ENCODE measurements at regions not wholly inside any gene's neighbourhood (a gene's known extent, or its start where the extent isn't known, plus 50 kb on each side); places are given as distances from the start of the nearest gene placed in this dataset.

- DNase-seq (ENCODE audit: low read depth, low spot score) (no peak), FAIRE-seq (no peak)
- H3K36me3 ChIP-seq (ENCODE audit: control insufficient read depth in 2 of 2, extremely low read depth in 1 of 2, insufficient read depth in 2 of 2, low read length in 2 of 2), result peaks cover 0 to 6% of the 10 kb centered on the region in 2 experiments
Observed at GRCh38 chr11:129270446-129270845, 78.3 kb upstream of the ARHGAP32 start.

GRCh38 chr11:129268371-129268770 lies 76.2 kb upstream of the ARHGAP32 start:
- dilution Hi-C loops (cut with MboI; ENCODE audit: extremely low pct_ligation_motif_present, low sequenced_read_pairs), result no loop called here

More at GRCh38 chr11:129270446-129270845, 78.3 kb upstream of the ARHGAP32 start:
- TF ChIP-seq CTCF (optimal IDR thresholded peaks at IDR 0.05 in 1 of 3, IDR thresholded peaks at IDR 0.05 in 1 of 3, conservative IDR thresholded peaks at IDR 0.05 in 1 of 3; ENCODE audit: extremely low read depth in 1 of 3, insufficient read depth in 2 of 3, low read length in 3 of 3), result no peak
- TF ChIP-seq EZH2 (IDR thresholded peaks at IDR 0.05; ENCODE audit: low read length), result no peak
- no peaks in the 10 kb centered on the region for H3K9me1 ChIP-seq (ENCODE audit: control insufficient read depth, extremely low read depth, insufficient read depth, low read length)
- H3K4me2 ChIP-seq (ENCODE audit: control insufficient read depth, extremely low read depth, insufficient read depth, low read depth, low read length), result no peak overlapping the region
- no peaks in the 10 kb centered on the region for H4K20me1 ChIP-seq (ENCODE audit: control insufficient read depth, extremely low read depth, insufficient read depth, low read length)
- dilution Hi-C loops (cut with MboI; ENCODE audit: extremely low pct_ligation_motif_present, low sequenced_read_pairs), result no loop called here
- H3K9me3 ChIP-seq (ENCODE audit: control insufficient read depth, low read depth, low read length), result no peaks in the 10 kb centered on the region
- no peaks in the 10 kb centered on the region for H3K27me3 ChIP-seq (ENCODE audit: control insufficient read depth, extremely low read depth, insufficient read depth, low read length)
- no peak overlapping the region for H3K27ac ChIP-seq (ENCODE audit: control insufficient read depth, insufficient read depth, low read length)
- H3K9ac ChIP-seq (ENCODE audit: control insufficient read depth, extremely low read depth, insufficient read depth, low read length), result no peak overlapping the region
- H3K4me3 ChIP-seq (ENCODE audit: control insufficient read depth in 2 of 3, extremely low read depth in 1 of 3, insufficient read depth in 2 of 3, low read depth in 1 of 3, low read length in 3 of 3), result no peak overlapping the region
- H3K4me1 ChIP-seq (ENCODE audit: control insufficient read depth, extremely low read depth, insufficient read depth, low read length), result no peaks in the 10 kb centered on the region
- no peak overlapping the region for H2AFZ ChIP-seq (ENCODE audit: control insufficient read depth, low read length)
- peaks cover 35% of the 10 kb centered on the region for H3K79me2 ChIP-seq (ENCODE audit: control insufficient read depth, insufficient read depth, low read length)

More at GRCh38 chr11:129268371-129268770, 76.2 kb upstream of the ARHGAP32 start:
- H3K9me1 ChIP-seq (ENCODE audit: control insufficient read depth, extremely low read depth, insufficient read depth, low read length), result no peaks in the 10 kb centered on the region
- H3K79me2 ChIP-seq (ENCODE audit: control insufficient read depth, insufficient read depth, low read length), result peaks cover 30% of the 10 kb centered on the region
- no peak overlapping the region for H3K4me2 ChIP-seq (ENCODE audit: control insufficient read depth, extremely low read depth, insufficient read depth, low read depth, low read length)
- no peak overlapping the region for H3K27ac ChIP-seq (ENCODE audit: control insufficient read depth, insufficient read depth, low read length)
- peaks cover 0 to 6% of the 10 kb centered on the region in 2 experiments for H3K36me3 ChIP-seq (ENCODE audit: control insufficient read depth in 2 of 2, extremely low read depth in 1 of 2, insufficient read depth in 2 of 2, low read length in 2 of 2)
- DNase-seq (ENCODE audit: low read depth, low spot score), result no peak
- no peaks in the 10 kb centered on the region for H3K9me3 ChIP-seq (ENCODE audit: control insufficient read depth, low read depth, low read length)
- H4K20me1 ChIP-seq (ENCODE audit: control insufficient read depth, extremely low read depth, insufficient read depth, low read length), result no peaks in the 10 kb centered on the region
- FAIRE-seq, result no peak
- no peaks in the 10 kb centered on the region for H3K27me3 ChIP-seq (ENCODE audit: control insufficient read depth, extremely low read depth, insufficient read depth, low read length)
- H3K9ac ChIP-seq (ENCODE audit: control insufficient read depth, extremely low read depth, insufficient read depth, low read length), result no peak overlapping the region
- H3K4me1 ChIP-seq (ENCODE audit: control insufficient read depth, extremely low read depth, insufficient read depth, low read length), result no peaks in the 10 kb centered on the region
- TF ChIP-seq EZH2 (IDR thresholded peaks at IDR 0.05; ENCODE audit: low read length), result no peak
- TF ChIP-seq CTCF (optimal IDR thresholded peaks at IDR 0.05 in 1 of 3, IDR thresholded peaks at IDR 0.05 in 1 of 3, conservative IDR thresholded peaks at IDR 0.05 in 1 of 3; ENCODE audit: extremely low read depth in 1 of 3, insufficient read depth in 2 of 3, low read length in 3 of 3), result no peak
- no peak overlapping the region for H3K4me3 ChIP-seq (ENCODE audit: control insufficient read depth in 2 of 3, extremely low read depth in 1 of 3, insufficient read depth in 2 of 3, low read depth in 1 of 3, low read length in 3 of 3)
- H2AFZ ChIP-seq (ENCODE audit: control insufficient read depth, low read length), result no peak overlapping the region
